ENCODE measurements at regions not wholly inside any gene's neighbourhood (a gene's known extent, or its start where the extent isn't known, plus 50 kb on each side); places are given as distances from the start of the nearest gene placed in this dataset.

GRCh38 chr16:7113395-7113794 lies 219.2 kb upstream of the RBFOX1 start:
- TF ChIP-seq EZH2phosphoT487 (IDR thresholded peaks at IDR 0.05; ENCODE audit: borderline replicate concordance, low read depth, low read length) = no peak
- no peak for TF ChIP-seq CTCF (conservative IDR thresholded peaks at IDR 0.05; ENCODE audit: low read length)
